ENCODE measurements at regions not wholly inside any gene's neighbourhood (a gene's known extent, or its start where the extent isn't known, plus 50 kb on each side); places are given as distances from the start of the nearest gene placed in this dataset.

DNA sequence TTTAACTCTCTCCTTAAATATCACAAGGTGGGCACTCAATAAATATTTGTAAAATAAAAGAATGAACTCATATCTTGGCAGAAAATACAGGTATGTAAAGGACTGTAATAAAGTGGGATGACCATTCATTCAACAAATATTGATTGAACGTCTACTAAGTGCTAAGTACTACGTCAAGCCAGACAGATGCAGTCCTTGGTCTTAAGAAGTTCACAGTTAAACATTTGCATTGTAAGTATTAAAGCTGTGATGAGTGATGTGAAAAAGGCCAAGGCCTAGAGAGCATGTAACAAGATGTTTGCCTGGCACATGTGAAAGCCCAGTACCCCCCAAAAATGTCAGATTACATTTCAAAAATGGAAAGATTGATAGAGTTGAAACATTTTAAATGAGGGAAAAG is 130.1 kb upstream of the TMEM170B start:
- no peak for FAIRE-seq
- ChIA-PET RAD21 (ENCODE audit: unreplicated experiment) (interaction anchor here (1.0 kb wide), 1 partner anchor 27 kb away, joined by 4 read pairs; no protein-coding TSS in a partner anchor), SMC1A (ENCODE audit: uncharacterized antibody, unreplicated experiment) (interaction anchor here (2.4 to 16.4 kb wide), 2 partner anchors 24 to 88 kb away, joined by 9 to 177 read pairs; no protein-coding TSS in a partner anchor), POLR2A (no interaction called here), CTCF (no interaction called here)
- intact Hi-C loops (cut with micrococcal nuclease; ENCODE audit: unreplicated experiment) (no loop called here), in situ Hi-C loops (cut with MboI) (no loop called here)
- no peak overlapping the region for H2AFZ ChIP-seq (ENCODE audit: control insufficient read depth, low read depth, low read length)
- no peak overlapping the region for H3K9ac ChIP-seq (ENCODE audit: control insufficient read depth, insufficient read depth, low read length)
- ATAC-seq, result no peak
- H3K4me1 ChIP-seq (ENCODE audit: control insufficient read depth, insufficient read depth, low read length), result peaks cover 27% of the 10 kb centered on the region
- no peak overlapping the region for H3K4me3 ChIP-seq
- no peaks in the 10 kb centered on the region for H3K36me3 ChIP-seq (ENCODE audit: control insufficient read depth in 2 of 2, insufficient read depth in 2 of 2, low read length in 1 of 2)
- DNase-seq (ENCODE audit: low read depth, low spot score), result no peak
- H3K27me3 ChIP-seq (replicated peaks in 1 of 2; ENCODE audit: control insufficient read depth in 2 of 2, insufficient read depth in 2 of 2, low read length in 1 of 2), result no peaks in the 10 kb centered on the region
- no peaks in the 10 kb centered on the region for H3K79me2 ChIP-seq (ENCODE audit: control insufficient read depth, insufficient read depth, low read length)
- H3K27ac ChIP-seq (ENCODE audit: control insufficient read depth, insufficient read depth), result no peak overlapping the region
- no peak for TF ChIP-seq GATAD2B (conservative IDR thresholded peaks at IDR 0.05; ENCODE audit: low read depth)
- no peak for TF ChIP-seq ASH2L (IDR thresholded peaks at IDR 0.05; ENCODE audit: borderline replicate concordance, low read depth)
- H3K4me2 ChIP-seq (ENCODE audit: control insufficient read depth, insufficient read depth), result no peak overlapping the region
- no TSS peak for BruUV-seq (replicated peaks)
- H3K9me3 ChIP-seq (replicated peaks; ENCODE audit: control insufficient read depth, insufficient read depth, low read length), result no peaks in the 10 kb centered on the region; the same call in 1 of the 3 replicates
- WGBS (ENCODE audit: insufficient coverage, insufficient replicate concordance, low lambda C conversion rate, missing lambda C conversion rate), result 97% methylated on average over 2 of the region's 2 CpGs
- H4K20me1 ChIP-seq (ENCODE audit: control insufficient read depth, insufficient read depth), result no peaks in the 10 kb centered on the region

DNA sequence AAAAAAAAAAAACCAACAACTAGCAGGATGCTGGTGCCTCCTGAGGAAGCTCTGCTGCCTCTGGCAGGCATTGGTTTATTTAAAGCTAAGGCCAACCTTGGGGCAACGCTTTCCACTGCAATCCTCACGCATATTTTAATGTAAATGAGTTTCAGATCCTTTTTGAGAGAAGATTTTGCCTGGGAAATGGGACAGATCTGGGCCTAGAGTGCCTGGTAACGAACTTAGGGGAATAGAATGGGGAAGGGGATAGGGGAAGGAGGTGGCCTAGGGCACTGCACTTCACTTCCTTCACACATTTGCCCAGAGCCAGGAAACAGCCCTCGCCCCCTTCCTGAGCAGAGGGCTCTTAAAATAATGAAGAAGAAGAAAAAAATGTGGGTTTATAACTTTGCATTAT is 132.7 kb upstream of the TMEM170B start:
- POLR2A ChIA-PET, result interaction anchor here (0.5 to 2.2 kb wide), 5 partner anchors 10 to 275 kb away, joined by 3 to 9 read pairs (median 3); no protein-coding TSS in a partner anchor
- no peaks in the 10 kb centered on the region for H4K20me1 ChIP-seq (ENCODE audit: control insufficient read depth, insufficient read depth)
- no peak overlapping the region for H3K27ac ChIP-seq (ENCODE audit: control insufficient read depth, insufficient read depth)
- no peak overlapping the region for H3K4me3 ChIP-seq
- no peaks in the 10 kb centered on the region; the same call in 1 of the 3 replicates for H3K9me3 ChIP-seq (replicated peaks; ENCODE audit: control insufficient read depth, insufficient read depth, low read length)
- no peaks in the 10 kb centered on the region for H3K79me2 ChIP-seq (ENCODE audit: control insufficient read depth, insufficient read depth, low read length)
- no peak overlapping the region for H3K4me2 ChIP-seq (ENCODE audit: control insufficient read depth, insufficient read depth)
- ATAC-seq, result peak; percentile 17; the same call in 2 of the 3 replicates
- no TSS peak for BruUV-seq (replicated peaks)
- TF ChIP-seq SMAD1 (IDR thresholded peaks at IDR 0.05; ENCODE audit: low read depth, partially characterized antibody) (no peak), SPI1 (IDR thresholded peaks at IDR 0.05; ENCODE audit: borderline replicate concordance, insufficient read depth, low read depth, low read length) (peak; percentile 17; the same call in 1 of the 2 replicates), RAD21 (IDR thresholded peaks at IDR 0.05; ENCODE audit: insufficient read depth, low read depth, low read length) (no peak)
- WGBS (ENCODE audit: insufficient coverage, insufficient replicate concordance, low lambda C conversion rate, missing lambda C conversion rate), result 1% methylated on average over 4 of the region's 4 CpGs
- DNase-seq (ENCODE audit: low read depth, low spot score), result no peak
- no peaks in the 10 kb centered on the region for H3K36me3 ChIP-seq (ENCODE audit: control insufficient read depth in 2 of 2, insufficient read depth in 2 of 2, low read length in 1 of 2)
- H3K27me3 ChIP-seq (replicated peaks in 1 of 2; ENCODE audit: control insufficient read depth in 2 of 2, insufficient read depth in 2 of 2, low read length in 1 of 2), result no peaks in the 10 kb centered on the region
- intact Hi-C loops (cut with micrococcal nuclease; ENCODE audit: unreplicated experiment), result no loop called here
- H3K9ac ChIP-seq (ENCODE audit: control insufficient read depth, insufficient read depth, low read length), result no peak overlapping the region
- no peak overlapping the region for H2AFZ ChIP-seq (ENCODE audit: control insufficient read depth, low read depth, low read length)
- RAD21 ChIA-PET (ENCODE audit: unreplicated experiment), result interaction anchor here (0.6 to 1.4 kb wide), 6 partner anchors 10 to 98 kb away, joined by 3 to 6 read pairs (median 4); no protein-coding TSS in a partner anchor
- CTCF ChIA-PET, result interaction anchor here (0.6 to 1.2 kb wide), 4 partner anchors 10 to 1085 kb away, joined by 3 to 6 read pairs (median 4); no protein-coding TSS in a partner anchor
- in situ Hi-C loops (cut with MboI), result no loop called here
- H3K4me1 ChIP-seq (ENCODE audit: control insufficient read depth, insufficient read depth, low read length), result peaks cover 11% of the 10 kb centered on the region
- no peak for FAIRE-seq
- SMC1A ChIA-PET (ENCODE audit: uncharacterized antibody, unreplicated experiment), result interaction anchor here (0.6 to 16.4 kb wide), 10 partner anchors 8 to 38 kb away, joined by 3 to 177 read pairs (median 4); no protein-coding TSS in a partner anchor

Data from GM12878 (cell line).